HEK293 (cell line): ENCODE measurements at regions not wholly inside any gene's neighbourhood (a gene's known extent, or its start where the extent isn't known, plus 50 kb on each side); places are given as distances from the start of the nearest gene placed in this dataset.

Experiments
- CTCF ChIA-PET: fragments of 350-600 bp; formaldehyde crosslinking; extraction: SDS; loops from one replicate; lab custom pipeline; 2021; ENCODE audit warnings: antibody characterized with exemption; lab: Yijun Ruan, JAX
- POLR2A ChIA-PET: fragments of 300-600 bp; formaldehyde crosslinking; extraction: SDS; loops from one replicate; lab custom pipeline; 2020; ENCODE audit warnings: antibody characterized with exemption, inconsistent platforms; lab: Yijun Ruan, JAX
- H3K27ac ChIP-seq: fragments of 200-500 bp; sonication (Bioruptor generic); 2 replicates; pipeline ENCODE4 v1.5.1; 2014; ENCODE audit warnings: low read depth, low read length, control low read depth, inconsistent platforms; ENCODE audit errors: extremely low read depth
- H3K36me3 ChIP-seq, 2 experiments: fragments of 200-500 bp in 1 of 2; sonication (Bioruptor generic) in 1 of 2; 1 replicate in 1 of 2; 2 replicates in 1 of 2; pipeline ENCODE4 v1.5.1; 2014 to 2017; ENCODE audit warnings: inconsistent platforms in 2 of 2, low read length in 2 of 2; ENCODE audit not compliant: control insufficient read depth in 2 of 2, insufficient read depth in 1 of 2
- H3K4me1 ChIP-seq: fragments of 200-500 bp; sonication (Bioruptor generic); 2 replicates; pipeline ENCODE4 v1.5.1; 2014; ENCODE audit warnings: mild to moderate bottlenecking, low read length, inconsistent platforms; ENCODE audit not compliant: control insufficient read depth, insufficient read depth
- H3K4me3 ChIP-seq: 2 replicates; pipeline ENCODE4 v1.5.1; 2011; ENCODE audit warnings: low read depth, mild to moderate bottlenecking, control low read depth, low read length, moderate library complexity
- H3K9me3 ChIP-seq: fragments of 200-500 bp; sonication (Bioruptor generic); 2 replicates; pipeline ENCODE4 v1.5.1; 2014; ENCODE audit warnings: low read depth, low read length, inconsistent platforms; ENCODE audit not compliant: control insufficient read depth, insufficient read depth
- BCL11B ChIP-seq: fragments of 450-650 bp; formaldehyde crosslinking; IDR thresholded peaks from 2 replicates; pipeline ENCODE4 v1.5.1; 2016; ENCODE audit warnings: low read depth, missing biosample characterization, missing genetic modification characterization
- GLI4 ChIP-seq: fragments of 450-650 bp; formaldehyde crosslinking; IDR thresholded peaks from 2 replicates; pipeline ENCODE4 v1.5.1; 2016; ENCODE audit warnings: missing biosample characterization, missing genetic modification characterization
- KLF10 ChIP-seq: fragments of 450-650 bp; IDR thresholded peaks from 2 replicates; pipeline ENCODE4 v1.5.1; 2018; ENCODE audit warnings: missing biosample characterization, mild to moderate bottlenecking, missing genetic modification characterization
- KLF17 ChIP-seq: fragments of 450-650 bp; formaldehyde crosslinking; IDR thresholded peaks from 2 replicates; pipeline ENCODE4 v1.5.1; 2016; ENCODE audit warnings: missing biosample characterization, missing genetic modification characterization
- REPIN1 ChIP-seq: fragments of 450-650 bp; formaldehyde crosslinking; IDR thresholded peaks from 2 replicates; pipeline ENCODE4 v1.5.1; 2017; ENCODE audit warnings: missing biosample characterization, missing genetic modification characterization, low read depth
- SCRT1 ChIP-seq: fragments of 450-650 bp; formaldehyde crosslinking; IDR thresholded peaks from 2 replicates; pipeline ENCODE4 v1.5.1; 2016; ENCODE audit warnings: missing biosample characterization, missing genetic modification characterization, borderline replicate concordance
- SETDB1 ChIP-seq: IDR thresholded peaks from one replicate; pipeline ENCODE4 v1.6.1; 2017; ENCODE audit warnings: mild to moderate bottlenecking, low read length, moderate library complexity, mixed read lengths; ENCODE audit not compliant: insufficient read length
- YY2 ChIP-seq: fragments of 450-650 bp; formaldehyde crosslinking; IDR thresholded peaks from 2 replicates; pipeline ENCODE4 v1.5.1; 2016; ENCODE audit warnings: missing biosample characterization, missing genetic modification characterization
- ZBTB21 ChIP-seq: fragments of 450-650 bp; formaldehyde crosslinking; IDR thresholded peaks from 2 replicates; pipeline ENCODE4 v1.5.1; 2017; ENCODE audit warnings: missing biosample characterization, missing genetic modification characterization
- ZBTB44 ChIP-seq: fragments of 450-650 bp; IDR thresholded peaks from 2 replicates; pipeline ENCODE4 v1.5.1; 2018; ENCODE audit warnings: missing biosample characterization, mild to moderate bottlenecking, missing genetic modification characterization
- ZBTB6 ChIP-seq: fragments of 450-650 bp; formaldehyde crosslinking; IDR thresholded peaks from 2 replicates; pipeline ENCODE4 v1.5.1; 2017; ENCODE audit warnings: missing biosample characterization, missing genetic modification characterization
- ZNF114 ChIP-seq: fragments of 450-650 bp; formaldehyde crosslinking; IDR thresholded peaks from 2 replicates; pipeline ENCODE4 v1.5.0; 2017; ENCODE audit warnings: missing biosample characterization, missing genetic modification characterization
- ZNF138 ChIP-seq: fragments of 450-650 bp; formaldehyde crosslinking; IDR thresholded peaks from 2 replicates; pipeline ENCODE4 v1.5.1; 2016; ENCODE audit warnings: missing biosample characterization, missing genetic modification characterization, borderline replicate concordance
- ZNF140 ChIP-seq: fragments of 450-650 bp; formaldehyde crosslinking; IDR thresholded peaks from 2 replicates; pipeline ENCODE4 v1.5.1; 2016; ENCODE audit warnings: missing biosample characterization, missing genetic modification characterization
- ZNF292 ChIP-seq: fragments of 450-650 bp; formaldehyde crosslinking; IDR thresholded peaks from 2 replicates; pipeline ENCODE4 v1.5.1; 2016; ENCODE audit warnings: low read depth, missing biosample characterization, missing genetic modification characterization, borderline replicate concordance
- ZNF302 ChIP-seq: fragments of 450-650 bp; formaldehyde crosslinking; IDR thresholded peaks from 2 replicates; pipeline ENCODE4 v1.5.1; 2016; ENCODE audit warnings: missing biosample characterization, missing genetic modification characterization, low read depth
- ZNF433 ChIP-seq: fragments of 450-650 bp; formaldehyde crosslinking; IDR thresholded peaks from 2 replicates; pipeline ENCODE4 v1.5.1; 2016; ENCODE audit warnings: missing biosample characterization, missing genetic modification characterization, low read depth
- ZNF518A ChIP-seq: fragments of 450-650 bp; formaldehyde crosslinking; conservative IDR thresholded peaks from 2 replicates; pipeline ENCODE4 v1.5.1; 2016; ENCODE audit warnings: low read depth, missing biosample characterization, missing genetic modification characterization
- ZNF571 ChIP-seq: fragments of 450-650 bp; formaldehyde crosslinking; IDR thresholded peaks from 2 replicates; pipeline ENCODE4 v1.5.0; 2017; ENCODE audit warnings: missing biosample characterization, missing genetic modification characterization
- ZNF707 ChIP-seq: fragments of 450-650 bp; formaldehyde crosslinking; IDR thresholded peaks from 2 replicates; pipeline ENCODE4 v1.5.1; 2016; ENCODE audit warnings: missing biosample characterization, missing genetic modification characterization

- no peaks in the 10 kb centered on the region for H3K9me3 ChIP-seq
- H3K4me1 ChIP-seq, result no peaks in the 10 kb centered on the region
- no peak overlapping the region for H3K27ac ChIP-seq
- H3K36me3 ChIP-seq, result no peaks in the 10 kb centered on the region
- ChIA-PET POLR2A (no interaction called here), CTCF (no interaction called here)
- TF ChIP-seq ZNF518A (tag by site-specific recombination), result no peak
- no peak for TF ChIP-seq ZNF571 (tag by site-specific recombination)
- TF ChIP-seq ZNF114 (tag by site-specific recombination), result no peak
- no peak for TF ChIP-seq KLF10
- no peak for TF ChIP-seq BCL11B (tag by site-specific recombination)
- no peak for TF ChIP-seq KLF17 (tag by site-specific recombination)
- TF ChIP-seq ZNF140 (tag by site-specific recombination), result no peak
- no peak for TF ChIP-seq ZNF138 (tag by site-specific recombination)
- no peak for TF ChIP-seq ZNF292
- no peak for TF ChIP-seq YY2
- TF ChIP-seq ZNF433 (tag by site-specific recombination), result no peak
- TF ChIP-seq REPIN1 (tag by site-specific recombination), result no peak
- TF ChIP-seq, all 188 proteins: peak for 0
- H3K4me3 ChIP-seq, result no peak overlapping the region
These were observed 662.2 kb upstream of the ACTRT1 start for GRCh38 chrX:128714425-128714824.

GRCh38 chrX:128699716-128700285 lies 647.6 kb upstream of the ACTRT1 start:
- Histone ChIP-seq H3K9me3 (no peaks in the 10 kb centered on the region), H3K27ac (no peak overlapping the region), H3K4me1 (no peaks in the 10 kb centered on the region), H3K36me3 (no peaks in the 10 kb centered on the region), H3K4me3 (no peak overlapping the region)
- ChIA-PET CTCF (no interaction called here), POLR2A (no interaction called here)
- TF ChIP-seq SETDB1 (no peak), ZBTB44 (tag by site-specific recombination) (no peak), GLI4 (tag by site-specific recombination) (no peak), ZNF707 (tag by site-specific recombination) (no peak), ZNF302 (no peak), SCRT1 (tag by site-specific recombination) (no peak), ZBTB21 (tag by site-specific recombination) (no peak), ZBTB6 (tag by site-specific recombination) (no peak)
